ENCODE measurements at regions not wholly inside any gene's neighbourhood (a gene's known extent, or its start where the extent isn't known, plus 50 kb on each side); places are given as distances from the start of the nearest gene placed in this dataset.

DNA sequence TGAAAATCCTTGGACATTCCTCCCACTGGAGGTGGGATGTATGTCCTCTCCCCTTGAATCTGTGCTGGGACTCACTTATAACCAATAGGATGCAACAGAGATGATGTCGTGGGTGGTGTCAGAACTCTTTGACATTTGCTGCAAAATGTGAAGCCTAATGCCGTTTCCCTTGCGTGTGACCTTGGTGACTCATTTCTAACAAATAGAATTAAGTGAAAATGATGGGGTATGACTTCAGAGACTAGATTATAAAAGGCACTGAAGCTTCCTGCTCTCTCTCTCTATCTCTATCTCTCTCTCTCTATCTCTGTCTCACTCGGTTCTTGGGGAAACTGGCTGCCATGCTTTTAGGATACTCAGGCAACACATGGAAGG lies 126.1 kb upstream of the STC2 start:
- H3K4me1 ChIP-seq = peaks cover 50% of the 10 kb centered on the region

DNA sequence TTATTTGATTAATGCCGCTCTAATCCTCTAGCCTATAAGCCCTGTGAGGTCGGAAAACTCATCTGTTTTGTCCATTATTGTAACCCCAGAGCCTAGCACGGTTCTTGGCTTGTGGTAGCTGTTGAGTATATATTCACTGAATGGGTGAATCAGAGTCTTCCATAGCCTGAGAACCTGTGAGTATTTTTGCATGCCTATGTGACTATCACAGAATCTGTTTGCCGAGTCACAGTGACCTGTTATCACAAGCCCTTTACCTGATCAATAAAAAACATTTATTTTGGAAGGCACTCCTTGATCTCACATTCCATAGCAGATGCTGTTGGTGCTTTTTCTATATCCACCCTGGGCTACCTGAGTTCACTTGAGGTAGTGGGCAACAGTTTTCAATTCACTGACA lies 125.0 kb upstream of the STC2 start:
- Histone ChIP-seq H3K36me3 (no peaks in the 10 kb centered on the region), H3K4me3 (no peak overlapping the region), H3K27me3 (ENCODE audit: low read depth) (no peaks in the 10 kb centered on the region), H3K27ac (replicated peaks) (peak overlapping the region; percentile 83), H3K4me1 (peaks cover 50% of the 10 kb centered on the region), H3K9me3 (replicated peaks) (no peaks in the 10 kb centered on the region)
- DNase-seq = no peak
- intact Hi-C loops (cut with micrococcal nuclease) = no loop called here
- TF ChIP-seq, protein P1, sequence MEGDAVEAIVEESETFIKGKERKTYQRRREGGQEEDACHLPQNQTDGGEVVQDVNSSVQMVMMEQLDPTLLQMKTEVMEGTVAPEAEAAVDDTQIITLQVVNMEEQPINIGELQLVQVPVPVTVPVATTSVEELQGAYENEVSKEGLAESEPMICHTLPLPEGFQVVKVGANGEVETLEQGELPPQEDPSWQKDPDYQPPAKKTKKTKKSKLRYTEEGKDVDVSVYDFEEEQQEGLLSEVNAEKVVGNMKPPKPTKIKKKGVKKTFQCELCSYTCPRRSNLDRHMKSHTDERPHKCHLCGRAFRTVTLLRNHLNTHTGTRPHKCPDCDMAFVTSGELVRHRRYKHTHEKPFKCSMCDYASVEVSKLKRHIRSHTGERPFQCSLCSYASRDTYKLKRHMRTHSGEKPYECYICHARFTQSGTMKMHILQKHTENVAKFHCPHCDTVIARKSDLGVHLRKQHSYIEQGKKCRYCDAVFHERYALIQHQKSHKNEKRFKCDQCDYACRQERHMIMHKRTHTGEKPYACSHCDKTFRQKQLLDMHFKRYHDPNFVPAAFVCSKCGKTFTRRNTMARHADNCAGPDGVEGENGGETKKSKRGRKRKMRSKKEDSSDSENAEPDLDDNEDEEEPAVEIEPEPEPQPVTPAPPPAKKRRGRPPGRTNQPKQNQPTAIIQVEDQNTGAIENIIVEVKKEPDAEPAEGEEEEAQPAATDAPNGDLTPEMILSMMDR (IDR thresholded peaks at IDR 0.05; ENCODE audit: borderline replicate concordance) = no peak

More for the DNA sequence above, 126.1 kb upstream of the STC2 start:
- Histone ChIP-seq H3K27ac (replicated peaks) (peak overlapping the region; percentile 83), H3K4me3 (no peak overlapping the region), H3K36me3 (no peaks in the 10 kb centered on the region), H3K27me3 (ENCODE audit: low read depth) (no peaks in the 10 kb centered on the region), H3K9me3 (replicated peaks) (no peaks in the 10 kb centered on the region)
- no peak for DNase-seq
- TF ChIP-seq, protein P1 (IDR thresholded peaks at IDR 0.05; ENCODE audit: borderline replicate concordance) = no peak
- intact Hi-C loops (cut with micrococcal nuclease) = no loop called here

DNA sequence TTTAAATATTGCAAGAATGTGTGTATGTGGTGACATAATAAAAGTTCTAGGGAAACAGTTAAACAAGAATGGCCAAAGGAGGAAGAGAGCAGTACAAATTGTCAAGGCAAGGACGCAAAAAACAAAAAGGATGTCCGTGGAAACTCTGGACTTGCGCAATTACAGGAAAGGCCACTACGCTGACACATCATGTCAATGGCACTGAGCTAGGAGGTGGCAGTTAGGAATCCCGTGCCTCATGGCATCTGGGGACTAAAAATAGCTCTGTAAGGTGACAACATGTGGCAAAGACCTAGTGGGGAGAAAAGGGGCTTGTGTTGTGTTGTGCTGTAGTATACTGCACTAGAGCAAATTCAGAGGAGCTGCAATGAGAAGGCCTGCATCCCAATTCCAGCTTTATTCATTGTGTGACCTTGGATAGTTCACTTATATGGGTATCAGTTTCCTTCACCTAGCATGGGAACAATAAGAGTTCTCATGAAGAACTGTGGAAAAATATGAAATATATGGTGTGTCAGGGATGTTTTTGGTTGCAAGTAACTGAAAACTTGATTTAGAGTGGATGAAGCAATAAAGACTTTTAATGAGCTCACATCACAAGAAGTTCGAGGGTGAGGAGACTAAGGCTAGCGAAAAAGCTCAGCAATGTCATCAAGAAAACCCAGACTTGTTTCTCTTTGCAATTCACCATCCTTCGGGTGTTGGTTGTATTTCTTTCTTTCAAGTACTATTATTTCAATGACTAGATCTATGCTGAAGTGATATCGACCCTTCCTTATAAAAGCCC lies 124.1 kb upstream of the STC2 start:
- TF ChIP-seq, protein P1 (IDR thresholded peaks at IDR 0.05; ENCODE audit: borderline replicate concordance) = no peak
- no peaks in the 10 kb centered on the region for H3K9me3 ChIP-seq (replicated peaks)
- H3K4me1 ChIP-seq = peaks cover 50% of the 10 kb centered on the region
- DNase-seq = peak; percentile 43
- no peaks in the 10 kb centered on the region for H3K36me3 ChIP-seq
- intact Hi-C loops (cut with micrococcal nuclease) = no loop called here
- no peak overlapping the region for H3K4me3 ChIP-seq
- H3K27me3 ChIP-seq (ENCODE audit: low read depth) = no peaks in the 10 kb centered on the region
- H3K27ac ChIP-seq (replicated peaks) = peak overlapping the region; percentile 83

DNA sequence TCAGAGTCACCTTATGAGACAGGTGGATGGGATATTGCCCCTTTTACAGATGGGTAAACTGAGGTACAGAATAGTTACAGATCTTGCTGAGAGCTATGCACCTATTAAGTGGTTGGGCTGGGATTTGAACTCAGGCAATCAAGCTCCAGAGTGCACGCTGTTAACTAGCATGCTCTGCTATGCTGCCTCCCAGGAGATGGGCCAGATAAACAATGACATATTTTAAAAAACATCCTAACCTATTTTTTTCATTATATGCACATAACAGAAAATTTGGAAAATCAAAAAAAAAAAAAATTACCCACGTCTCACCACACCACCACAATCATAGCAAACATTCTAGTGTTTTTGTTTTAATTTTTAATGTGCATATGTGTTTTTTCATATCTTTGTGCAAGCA lies 123.4 kb upstream of the STC2 start:
- H3K27me3 ChIP-seq (ENCODE audit: low read depth) = no peaks in the 10 kb centered on the region
- intact Hi-C loops (cut with micrococcal nuclease) = no loop called here
- no peaks in the 10 kb centered on the region for H3K36me3 ChIP-seq
- no peaks in the 10 kb centered on the region for H3K9me3 ChIP-seq (replicated peaks)
- DNase-seq = no peak
- TF ChIP-seq, protein P1 (IDR thresholded peaks at IDR 0.05; ENCODE audit: borderline replicate concordance) = no peak
- peaks cover 43% of the 10 kb centered on the region for H3K4me1 ChIP-seq
- H3K4me3 ChIP-seq = no peak overlapping the region
- H3K27ac ChIP-seq (replicated peaks) = peak overlapping the region; percentile 83

DNA sequence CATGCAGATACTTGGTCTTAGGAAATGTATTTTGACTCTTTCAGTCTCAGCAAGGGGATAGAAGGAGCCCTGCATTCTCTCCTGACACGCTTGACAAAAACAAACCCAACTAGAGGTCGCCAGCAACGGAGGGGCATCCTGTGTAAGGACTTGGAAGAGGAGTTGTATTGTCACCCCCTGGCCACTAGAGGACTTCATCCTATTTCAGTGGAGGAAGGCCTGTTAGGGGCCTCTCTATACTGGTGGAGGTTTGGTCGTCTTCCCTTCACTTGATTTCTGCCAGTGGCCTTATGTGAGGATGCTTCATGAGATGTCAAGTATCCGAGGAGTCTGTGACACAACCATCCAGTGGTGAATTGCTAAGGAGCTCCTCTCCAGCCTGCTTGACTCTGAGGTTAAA lies 122.8 kb upstream of the STC2 start:
- peak overlapping the region; percentile 83 for H3K27ac ChIP-seq (replicated peaks)
- peaks cover 42% of the 10 kb centered on the region for H3K4me1 ChIP-seq
- intact Hi-C loops (cut with micrococcal nuclease) = no loop called here

More for the DNA sequence above, 122.8 kb upstream of the STC2 start:
- no peaks in the 10 kb centered on the region for H3K27me3 ChIP-seq (ENCODE audit: low read depth)
- no peak overlapping the region for H3K4me3 ChIP-seq
- H3K36me3 ChIP-seq = no peaks in the 10 kb centered on the region
- DNase-seq = no peak
- TF ChIP-seq, protein P1 (IDR thresholded peaks at IDR 0.05; ENCODE audit: borderline replicate concordance) = peak; percentile 34
- no peaks in the 10 kb centered on the region for H3K9me3 ChIP-seq (replicated peaks)
